HCT116 (cell line): ENCODE measurements at regions not wholly inside any gene's neighbourhood (a gene's known extent, or its start where the extent isn't known, plus 50 kb on each side); places are given as distances from the start of the nearest gene placed in this dataset.

Source experiments
- ATAC-seq: fragments of 200-7000 bp; cut with Tn5 transposase; 2 replicates; pipeline ENCODE4 v1.9.1; 2020; ENCODE audit warnings: mild to moderate bottlenecking, moderate library complexity
- BruUV-seq: library from RNA; stranded (reverse); fragments of 400-500 nt; replicated peaks from 2 replicates; lab custom pipeline; 2021; lab: Mats Ljungman, UMichigan
- CTCF ChIA-PET: fragments of 300-600 bp; sonication (Branson Sonifier 250); formaldehyde crosslinking; loops from one replicate; lab custom pipeline; 2021; ENCODE audit warnings: antibody characterized with exemption; lab: Charles Lee
- POLR2A ChIA-PET: fragments of 300-600, 350-600 bp; sonication (Branson Sonifier 250); formaldehyde crosslinking; loops from one replicate; lab custom pipeline; 2021; ENCODE audit warnings: antibody characterized with exemption; lab: Charles Lee
- RAD21 ChIA-PET, 2 experiments: fragments of 300-600 bp; sonication (Branson Sonifier 250); formaldehyde crosslinking; loops; one replicate each; lab custom pipeline; 2023; ENCODE audit warnings: low total read pairs in 2 of 2; ENCODE audit not compliant: uncharacterized antibody in 2 of 2, unreplicated experiment in 2 of 2, low non-redundant PET in 1 of 2; lab: Charles Lee
- DNase-seq: peaks from one replicate; pipeline ENCODE4 v3.0.0-alpha.2; 2010; ENCODE audit warnings: low read depth, low spot score
- H2AFZ ChIP-seq: fragments of 200-600 bp; shearing (Covaris generic), sonication (generic); 2 replicates; pipeline ENCODE4 v1.6.1; 2017; ENCODE audit warnings: low read depth, mixed run types, mixed read lengths, antibody characterized with exemption, low read length; ENCODE audit not compliant: poor library complexity, severe bottlenecking
- H3K27ac ChIP-seq: 2 replicates; pipeline ENCODE4 v1.5.1; 2012; ENCODE audit warnings: low read depth, low read length
- H3K27me3 ChIP-seq: fragments of 200-600 bp; sonication (generic); 2 replicates; pipeline ENCODE4 v1.6.1; 2016; ENCODE audit warnings: mixed run types, low read length, mixed read lengths; ENCODE audit not compliant: insufficient read depth
- H3K36me3 ChIP-seq, 2 experiments: fragments of 200-500 bp in 1 of 2; fragments of 200-600 bp in 1 of 2; sonication (Bioruptor generic) in 1 of 2; sonication (generic) in 1 of 2; 2 replicates each; pipeline versions ENCODE4 v1.5.1 to v1.6.1; 2014 to 2016; ENCODE audit warnings: low read length in 2 of 2, inconsistent platforms in 1 of 2, mixed read lengths in 1 of 2, mixed run types in 1 of 2; ENCODE audit not compliant: insufficient read depth in 2 of 2, control insufficient read depth in 1 of 2
- H3K4me1 ChIP-seq, 2 experiments: fragments of 200-600 bp in 1 of 2; sonication (generic) in 1 of 2; 2 replicates each; pipeline versions ENCODE4 v1.5.1 to v1.6.1; 2012 to 2017; ENCODE audit warnings: low read length in 2 of 2, inconsistent platforms in 1 of 2, mild to moderate bottlenecking in 1 of 2, mixed read lengths in 1 of 2, mixed run types in 1 of 2, moderate library complexity in 1 of 2; ENCODE audit not compliant: insufficient read depth in 2 of 2, control insufficient read depth in 1 of 2
- H3K4me2 ChIP-seq: fragments of 200-600 bp; sonication (generic); 2 replicates; pipeline ENCODE4 v1.6.1; 2017; ENCODE audit warnings: mixed run types, low read length, mixed read lengths
- H3K4me3 ChIP-seq, 2 experiments: fragments of 200-600 bp in 1 of 2; sonication (generic) in 1 of 2; replicated peaks in 1 of 2; 2 replicates each; pipeline ENCODE4 v1.5.1; 2011 to 2016; ENCODE audit warnings: low read length in 2 of 2, control low read depth in 1 of 2, low read depth in 1 of 2, mild to moderate bottlenecking in 1 of 2, mixed read lengths in 1 of 2, mixed run types in 1 of 2
- H3K79me2 ChIP-seq: fragments of 200-600 bp; sonication (generic); 2 replicates; pipeline ENCODE4 v1.6.1; 2017; ENCODE audit warnings: mild to moderate bottlenecking, mixed run types, low read length, moderate library complexity, mixed read lengths; ENCODE audit not compliant: insufficient read depth
- H3K9ac ChIP-seq: fragments of 200-600 bp; sonication (generic); 2 replicates; pipeline ENCODE4 v1.6.1; 2016; ENCODE audit warnings: low read length, mixed read lengths
- H3K9me2 ChIP-seq: fragments of 200-600 bp; sonication (generic), shearing (Covaris generic); 2 replicates; pipeline ENCODE4 v1.6.1; 2017; ENCODE audit warnings: mixed run types, mild to moderate bottlenecking, moderate library complexity; ENCODE audit not compliant: insufficient read depth
- H3K9me3 ChIP-seq, 2 experiments: fragments of 200-500 bp in 1 of 2; fragments of 200-600 bp in 1 of 2; sonication (Bioruptor generic) in 1 of 2; sonication (generic) in 1 of 2; 2 replicates each; pipeline ENCODE4 v1.6.1; 2014 to 2017; ENCODE audit warnings: low read length in 2 of 2, mixed read lengths in 2 of 2, inconsistent platforms in 1 of 2, low read depth in 1 of 2, mild to moderate bottlenecking in 1 of 2, mixed run types in 1 of 2, moderate library complexity in 1 of 2; ENCODE audit not compliant: control insufficient read depth in 1 of 2, insufficient read depth in 1 of 2
- H4K20me1 ChIP-seq: fragments of 200-600 bp; sonication (generic), shearing (Covaris generic); 2 replicates; pipeline ENCODE4 v1.6.1; 2017; ENCODE audit warnings: mixed run types, mild to moderate bottlenecking, moderate library complexity; ENCODE audit not compliant: insufficient read depth
- CEBPB ChIP-seq: IDR thresholded peaks from 2 replicates; pipeline ENCODE4 v1.6.1; 2012; ENCODE audit warnings: low read depth
- ELF1 ChIP-seq: IDR thresholded peaks from 2 replicates; pipeline ENCODE4 v1.6.1; 2012; ENCODE audit warnings: low read depth, borderline replicate concordance
- EZH2 ChIP-seq: fragments of 200-600 bp; sonication (generic); IDR thresholded peaks from 2 replicates; pipeline ENCODE4 v1.6.1; 2017; ENCODE audit warnings: antibody characterized with exemption, mixed run types
- FOSL1 ChIP-seq: IDR thresholded peaks from 2 replicates; pipeline ENCODE4 v1.6.1; 2012; ENCODE audit warnings: low read depth
- POLR2A ChIP-seq: IDR thresholded peaks from 2 replicates; pipeline ENCODE4 v1.7.0; 2011; ENCODE audit warnings: borderline replicate concordance; ENCODE audit not compliant: insufficient read depth, insufficient read length; ENCODE audit errors: extremely low read depth
- POLR2AphosphoS5 ChIP-seq: IDR thresholded peaks from 2 replicates; pipeline ENCODE4 v1.6.1; 2011; ENCODE audit warnings: mild to moderate bottlenecking, low read depth, low read length, moderate library complexity
- SIN3A ChIP-seq: IDR thresholded peaks from 2 replicates; pipeline ENCODE4 v1.6.1; 2012; ENCODE audit warnings: low read depth
- SP1 ChIP-seq: IDR thresholded peaks from 2 replicates; pipeline ENCODE4 v1.6.1; 2012; ENCODE audit warnings: low read depth
- SRF ChIP-seq: IDR thresholded peaks from 2 replicates; pipeline ENCODE4 v1.6.1; 2012; ENCODE audit warnings: low read depth
- TCF7L2 ChIP-seq: IDR thresholded peaks from 2 replicates; pipeline ENCODE4 v1.7.0; 2011; ENCODE audit warnings: borderline replicate concordance, inconsistent platforms; ENCODE audit not compliant: insufficient read depth, insufficient read length; ENCODE audit errors: extremely low read depth
- YY1 ChIP-seq: IDR thresholded peaks from 2 replicates; pipeline ENCODE4 v1.6.1; 2011; ENCODE audit warnings: low read length, low read depth, moderate library complexity, mild to moderate bottlenecking; ENCODE audit not compliant: insufficient replicate concordance; ENCODE audit errors: extremely low read depth
- intact Hi-C: fragments of 100-400 bp; cut with micrococcal nuclease; formaldehyde crosslinking; loops from 2 replicates; pipeline ENCODE4 v1.10.0; 2022
- TF ChIP-seq, protein P1 (sequence below): IDR thresholded peaks from 2 replicates; pipeline ENCODE4 v1.6.1; 2011; ENCODE audit warnings: mild to moderate bottlenecking, low read length, moderate library complexity; ENCODE audit not compliant: insufficient replicate concordance; ENCODE audit errors: extremely low read depth

GRCh38 chr3:72567474-72567873 is 280.8 kb downstream of the SHQ1 start:
- Histone ChIP-seq H3K27me3 (no peaks in the 10 kb centered on the region), H3K9me2 (no peaks in the 10 kb centered on the region), H3K9me3 (no peaks in the 10 kb centered on the region), H3K4me3 (no peak overlapping the region), H3K4me1 (no peaks in the 10 kb centered on the region), H4K20me1 (no peaks in the 10 kb centered on the region), H3K36me3 (no peaks in the 10 kb centered on the region), H3K79me2 (no peaks in the 10 kb centered on the region), H3K27ac (no peak overlapping the region), H3K4me2 (no peak overlapping the region), H3K9ac (no peak overlapping the region), H2AFZ (no peak overlapping the region)
- ATAC-seq (no peak), DNase-seq (no peak)
- RAD21 ChIA-PET: no interaction called here
- intact Hi-C loops: no loop called here
- TF ChIP-seq EZH2 (no peak), SP1 (no peak), FOSL1 (no peak), YY1 (no peak), SIN3A (no peak), ELF1 (no peak)
- CTCF ChIA-PET: no interaction called here
- BruUV-seq: no TSS peak
- POLR2A ChIA-PET: no interaction called here

GRCh38 chr3:72565593-72565992 is 282.7 kb downstream of the SHQ1 start:
- Histone ChIP-seq H3K79me2 (no peaks in the 10 kb centered on the region), H3K4me2 (no peak overlapping the region), H3K9me3 (no peaks in the 10 kb centered on the region), H4K20me1 (no peaks in the 10 kb centered on the region)
- POLR2A ChIA-PET: no interaction called here
- RAD21 ChIA-PET: no interaction called here
- TF ChIP-seq TCF7L2 (no peak), POLR2AphosphoS5 (no peak), YY1 (no peak), FOSL1 (no peak), POLR2A (no peak), SRF (no peak), CEBPB (no peak)
- TF ChIP-seq, protein P1, sequence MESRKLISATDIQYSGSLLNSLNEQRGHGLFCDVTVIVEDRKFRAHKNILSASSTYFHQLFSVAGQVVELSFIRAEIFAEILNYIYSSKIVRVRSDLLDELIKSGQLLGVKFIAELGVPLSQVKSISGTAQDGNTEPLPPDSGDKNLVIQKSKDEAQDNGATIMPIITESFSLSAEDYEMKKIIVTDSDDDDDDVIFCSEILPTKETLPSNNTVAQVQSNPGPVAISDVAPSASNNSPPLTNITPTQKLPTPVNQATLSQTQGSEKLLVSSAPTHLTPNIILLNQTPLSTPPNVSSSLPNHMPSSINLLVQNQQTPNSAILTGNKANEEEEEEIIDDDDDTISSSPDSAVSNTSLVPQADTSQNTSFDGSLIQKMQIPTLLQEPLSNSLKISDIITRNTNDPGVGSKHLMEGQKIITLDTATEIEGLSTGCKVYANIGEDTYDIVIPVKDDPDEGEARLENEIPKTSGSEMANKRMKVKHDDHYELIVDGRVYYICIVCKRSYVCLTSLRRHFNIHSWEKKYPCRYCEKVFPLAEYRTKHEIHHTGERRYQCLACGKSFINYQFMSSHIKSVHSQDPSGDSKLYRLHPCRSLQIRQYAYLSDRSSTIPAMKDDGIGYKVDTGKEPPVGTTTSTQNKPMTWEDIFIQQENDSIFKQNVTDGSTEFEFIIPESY: no peak
- TF ChIP-seq, all 23 proteins: peak for 0
- DNase-seq (no peak), ATAC-seq (no peak)
- H2AFZ ChIP-seq: no peak overlapping the region
- H3K27ac ChIP-seq: no peak overlapping the region
- no TSS peak for BruUV-seq
- H3K4me3 ChIP-seq: no peak overlapping the region
- H3K9me2 ChIP-seq: no peaks in the 10 kb centered on the region
- no peaks in the 10 kb centered on the region for H3K27me3 ChIP-seq
- CTCF ChIA-PET: no interaction called here
- intact Hi-C loops: no loop called here
- no peaks in the 10 kb centered on the region for H3K4me1 ChIP-seq
- no peaks in the 10 kb centered on the region for H3K36me3 ChIP-seq
- no peak overlapping the region for H3K9ac ChIP-seq
